Endothelial cell of umbilical vein (primary cell): ENCODE measurements at regions not wholly inside any gene's neighbourhood (a gene's known extent, or its start where the extent isn't known, plus 50 kb on each side); places are given as distances from the start of the nearest gene placed in this dataset.

Experiments
- BruUV-seq: library from RNA; stranded (reverse); fragments of 400-500 nt; replicated peaks from 2 replicates; lab custom pipeline; 2021; lab: Mats Ljungman, UMichigan
- CTCF ChIA-PET: fragments of 300-600, 350-600 bp; sonication (Branson Sonifier 250); formaldehyde crosslinking; loops from one replicate; lab custom pipeline; 2021; ENCODE audit warnings: antibody characterized with exemption, inconsistent platforms; lab: Charles Lee
- POLR2A ChIA-PET: fragments of 300-600, 350-600 bp; sonication (Branson Sonifier 250); formaldehyde crosslinking; loops from one replicate; lab custom pipeline; 2021; ENCODE audit warnings: antibody characterized with exemption, inconsistent platforms; lab: Charles Lee
- DNase-seq: peaks from one replicate; pipeline ENCODE4 v3.0.0-alpha.2; 2011; ENCODE audit warnings: low read depth, low spot score
- FAIRE-seq: peaks from 2 replicates; lab custom pipeline; 2011; peaks lifted over from hg19 to GRCh38; lab: Jason Lieb, UNC
- H2AFZ ChIP-seq: 2 replicates; pipeline ENCODE4 v1.6.0; 2012; ENCODE audit warnings: low read depth, low read length, control low read depth, inconsistent platforms
- H3K27ac ChIP-seq: 2 replicates; pipeline ENCODE4 v1.5.1; 2011; ENCODE audit warnings: low read depth, mild to moderate bottlenecking, control low read depth, low read length, moderate library complexity; ENCODE audit not compliant: insufficient read depth
- H3K27me3 ChIP-seq, 2 experiments: 2 replicates each; pipeline versions ENCODE4 v1.6.0 to v1.6.1; 2011; ENCODE audit warnings: low read length in 2 of 2, mixed read lengths in 1 of 2; ENCODE audit not compliant: control insufficient read depth in 2 of 2, insufficient read depth in 2 of 2
- H3K36me3 ChIP-seq, 2 experiments: 2 replicates in 1 of 2; 3 replicates in 1 of 2; pipeline ENCODE4 v1.5.1; 2011; ENCODE audit warnings: low read length in 2 of 2, mild to moderate bottlenecking in 1 of 2, moderate library complexity in 1 of 2; ENCODE audit not compliant: control insufficient read depth in 2 of 2, insufficient read depth in 2 of 2; ENCODE audit errors: extremely low read depth in 1 of 2
- H3K4me1 ChIP-seq: 3 replicates; pipeline ENCODE4 v1.5.1; 2011; ENCODE audit warnings: mild to moderate bottlenecking, low read length; ENCODE audit not compliant: control insufficient read depth, insufficient read depth; ENCODE audit errors: extremely low read depth
- H3K4me2 ChIP-seq: 2 replicates; pipeline ENCODE4 v1.6.1; 2011; ENCODE audit warnings: low read length, control low read depth, mixed read lengths; ENCODE audit not compliant: insufficient read depth
- H3K4me3 ChIP-seq, 3 experiments: fragments of 200-600 bp in 1 of 3; sonication (generic), shearing (Covaris generic) in 1 of 3; replicated peaks in 1 of 3; 2 replicates each; pipeline ENCODE4 v1.5.1; 2011 to 2016; ENCODE audit warnings: control low read depth in 3 of 3, low read length in 3 of 3, mild to moderate bottlenecking in 2 of 3, inconsistent platforms in 1 of 3, low read depth in 1 of 3, moderate library complexity in 1 of 3; ENCODE audit not compliant: insufficient read depth in 1 of 3
- H3K79me2 ChIP-seq: 2 replicates; pipeline ENCODE4 v1.6.0; 2012; ENCODE audit warnings: low read length, inconsistent platforms; ENCODE audit not compliant: control insufficient read depth, insufficient read depth
- H3K9ac ChIP-seq: replicated peaks from 2 replicates; pipeline ENCODE3; 2011; ENCODE audit warnings: low read length, control low read depth; ENCODE audit not compliant: insufficient read depth; ENCODE audit errors: extremely low read depth
- H3K9me1 ChIP-seq: replicated peaks from 3 replicates; pipeline ENCODE4 v1.6.0; 2011; ENCODE audit warnings: mild to moderate bottlenecking, low read length; ENCODE audit not compliant: control insufficient read depth, insufficient read depth; ENCODE audit errors: extremely low read depth
- H3K9me3 ChIP-seq: replicated peaks from 2 replicates; pipeline ENCODE4 v1.5.1; 2012; ENCODE audit warnings: low read length, inconsistent platforms; ENCODE audit not compliant: control insufficient read depth, insufficient read depth
- H4K20me1 ChIP-seq: replicated peaks from 2 replicates; pipeline ENCODE3; 2011; ENCODE audit warnings: mild to moderate bottlenecking, low read length; ENCODE audit not compliant: control insufficient read depth, insufficient read depth; ENCODE audit errors: extremely low read depth
- CTCF ChIP-seq, 2 donors: IDR thresholded peaks; 1 replicate in 1 of 2; 2 replicates in 1 of 2; pipeline ENCODE4 v1.5.1; 2011; ENCODE audit warnings: low read length in 2 of 2, mild to moderate bottlenecking in 2 of 2, moderate library complexity in 2 of 2, control low read depth in 1 of 2, inconsistent platforms in 1 of 2, low read depth in 1 of 2; ENCODE audit not compliant: insufficient read depth in 1 of 2; ENCODE audit errors: extremely low read depth in 1 of 2
- EZH2 ChIP-seq: IDR thresholded peaks from 2 replicates; pipeline ENCODE4 v1.6.1; 2012; ENCODE audit warnings: borderline replicate concordance, low read depth, mild to moderate bottlenecking, moderate library complexity, low read length, inconsistent platforms; ENCODE audit not compliant: severe bottlenecking
- FOS ChIP-seq: IDR thresholded peaks from 2 replicates; pipeline ENCODE4 v1.6.1; 2011; ENCODE audit warnings: mild to moderate bottlenecking, low read length, moderate library complexity, borderline replicate concordance; ENCODE audit not compliant: insufficient read depth
- GATA2 ChIP-seq: IDR thresholded peaks from 2 replicates; pipeline ENCODE4 v1.7.0; 2011; ENCODE audit warnings: low read depth, mild to moderate bottlenecking, moderate library complexity, mixed read lengths, low read length; ENCODE audit not compliant: insufficient read length, insufficient read depth
- JUN ChIP-seq: IDR thresholded peaks from 2 replicates; pipeline ENCODE4 v1.6.1; 2011; ENCODE audit warnings: borderline replicate concordance, low read depth; ENCODE audit not compliant: insufficient read length, insufficient read depth
- MAX ChIP-seq: IDR thresholded peaks from 2 replicates; pipeline ENCODE4 v1.6.1; 2011; ENCODE audit not compliant: insufficient read depth, insufficient read length
- MYC ChIP-seq: IDR thresholded peaks from one replicate; pipeline ENCODE4 v1.6.1; 2011; ENCODE audit warnings: mild to moderate bottlenecking, low read depth, low read length
- POLR2A ChIP-seq: IDR thresholded peaks from 2 replicates; pipeline ENCODE4 v1.6.1; 2012; ENCODE audit warnings: low read depth, mild to moderate bottlenecking, control low read depth, low read length
- POLR2AphosphoS5 ChIP-seq: IDR thresholded peaks from 2 replicates; pipeline ENCODE4 v1.6.1; 2012; ENCODE audit warnings: low read depth, mild to moderate bottlenecking, control low read depth, low read length, moderate library complexity; ENCODE audit not compliant: insufficient read depth
- dilution Hi-C: fragments of 300-500 bp; cut with MboI; formaldehyde crosslinking; loops from one replicate; pipeline ENCODE4 v1.15.0; 2019; ENCODE audit warnings: low sequenced_read_pairs; ENCODE audit not compliant: extremely low pct_ligation_motif_present
- intact Hi-C: fragments of 100-400 bp; cut with micrococcal nuclease; formaldehyde crosslinking; loops from one replicate; pipeline ENCODE4 v1.10.0; 2022

GRCh38 chr5:96533371-96533770 lies 100.3 kb upstream of the PCSK1 start:
- Histone ChIP-seq H3K4me1 (peaks cover 38% of the 10 kb centered on the region), H4K20me1 (no peaks in the 10 kb centered on the region), H3K9me3 (no peaks in the 10 kb centered on the region), H3K9me1 (no peaks in the 10 kb centered on the region), H3K4me2 (no peak overlapping the region), H3K36me3 (no peaks in the 10 kb centered on the region), H3K9ac (no peak overlapping the region), H3K4me3 (no peak overlapping the region), H2AFZ (no peak overlapping the region), H3K27ac (no peak overlapping the region), H3K27me3 (no peaks in the 10 kb centered on the region), H3K79me2 (no peaks in the 10 kb centered on the region)
- FAIRE-seq (no peak), DNase-seq (no peak)
- dilution Hi-C loops = no loop called here
- POLR2A ChIA-PET = no interaction called here
- intact Hi-C loops = no loop called here
- TF ChIP-seq GATA2 (no peak), MAX (no peak), MYC (no peak), POLR2AphosphoS5 (no peak), FOS (no peak), EZH2 (no peak), CTCF (IDR thresholded peaks at IDR 0.05; ENCODE audit: extremely low read depth in 1 of 2, insufficient read depth in 1 of 2, low read depth in 1 of 2, low read length in 2 of 2) (no peak), JUN (no peak), POLR2A (no peak)
- CTCF ChIA-PET = interaction anchor here (1.0 kb wide), 1 partner anchor 10 kb away, joined by 3 read pairs; no protein-coding TSS in a partner anchor
- no TSS peak for BruUV-seq
